SKM-1 (cell line): ENCODE measurements at regions not wholly inside any gene's neighbourhood (a gene's known extent, or its start where the extent isn't known, plus 50 kb on each side); places are given as distances from the start of the nearest gene placed in this dataset.

Experiments used
- DNase-seq: peaks from one replicate; lab custom pipeline; 2025; ENCODE audit not compliant: unreplicated experiment; lab: John Stamatoyannopoulos, UW

GRCh38 chr2:64196963-64197362, 52.7 kb upstream of the PELI1 start:
- no peak for DNase-seq

DNA sequence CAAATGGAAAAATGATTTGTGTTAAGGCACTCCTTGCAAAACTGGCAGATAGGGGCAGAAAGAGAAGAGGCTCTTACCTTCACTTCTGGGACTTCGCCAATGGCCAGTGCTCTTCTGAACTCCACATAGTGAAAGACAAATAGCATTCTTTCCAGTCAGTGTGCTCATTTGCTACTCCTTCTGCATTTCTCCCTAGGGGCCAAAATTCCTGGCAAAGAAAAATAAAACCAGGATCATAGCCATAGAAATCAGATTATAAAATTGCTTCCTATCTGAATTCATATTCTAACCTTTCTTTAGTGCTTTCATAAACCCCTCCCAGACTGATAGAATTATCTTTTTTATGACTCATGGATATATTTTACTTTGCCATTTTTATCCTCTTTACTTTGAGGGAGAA, 56.9 kb upstream of the PELI1 start:
- no peak for DNase-seq

DNA sequence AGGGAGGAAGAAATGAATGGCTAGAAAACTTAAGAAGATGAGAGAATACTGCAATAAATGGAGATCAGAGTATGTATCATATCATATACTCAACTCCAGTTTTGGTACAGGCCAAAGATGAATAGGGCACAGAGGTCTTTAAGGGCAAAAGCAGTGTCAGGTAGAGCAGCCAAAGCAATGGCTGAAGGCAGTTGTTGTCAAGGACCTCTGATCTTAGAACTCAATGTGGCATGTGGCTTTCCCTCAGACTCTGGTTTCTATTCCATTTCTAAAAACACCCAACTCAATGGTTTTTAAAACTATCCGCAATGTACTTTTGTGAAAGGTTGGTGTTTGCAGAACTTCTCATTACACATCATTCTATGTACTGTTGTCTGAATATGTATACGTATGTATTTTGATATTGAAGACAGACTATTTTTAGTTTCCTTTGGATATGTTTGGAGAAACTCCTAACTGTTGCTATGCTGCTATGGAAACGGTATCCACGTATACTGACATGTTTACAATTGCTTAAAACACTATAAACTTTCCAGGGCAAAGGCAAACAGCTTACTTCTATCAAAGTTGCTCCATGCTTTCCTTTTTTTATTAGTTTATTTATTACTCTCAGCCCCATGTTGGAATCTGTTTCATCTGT, 58.1 kb upstream of the PELI1 start:
- DNase-seq, result no peak

DNA sequence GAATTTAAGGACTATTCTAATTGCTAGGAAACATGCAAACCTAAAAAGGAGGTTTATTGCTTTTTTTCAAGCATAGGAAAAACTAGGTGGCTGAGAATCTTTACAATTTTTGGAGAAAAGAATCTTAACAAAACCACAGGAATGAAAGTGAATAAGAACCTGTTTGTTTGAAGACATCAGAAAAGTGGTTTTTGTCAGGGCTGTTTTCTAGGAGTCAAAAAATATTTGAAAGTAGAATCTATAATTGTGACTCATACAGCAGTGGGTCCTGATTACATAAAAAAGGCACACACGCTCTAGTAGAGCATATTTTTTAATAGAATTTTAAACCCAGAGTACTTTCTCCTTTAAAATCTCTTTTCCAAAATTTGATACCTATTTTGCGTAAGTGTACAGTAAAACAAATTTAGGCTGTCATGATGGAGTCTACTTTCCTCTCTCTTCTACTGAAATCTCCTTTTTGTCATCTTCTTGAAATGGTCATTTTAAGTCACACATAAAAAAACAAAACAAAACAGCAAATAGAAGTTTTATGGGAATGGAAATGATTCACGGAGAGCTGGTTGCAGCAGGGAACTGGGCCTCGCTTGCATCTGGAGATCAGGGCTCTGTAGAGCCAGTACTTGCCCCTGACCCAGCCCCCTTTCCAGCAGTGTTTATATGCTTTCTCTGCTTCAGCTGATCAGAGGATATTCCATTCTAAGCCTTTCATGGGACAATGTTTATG, 59.1 kb upstream of the PELI1 start:
- DNase-seq, result no peak

DNA sequence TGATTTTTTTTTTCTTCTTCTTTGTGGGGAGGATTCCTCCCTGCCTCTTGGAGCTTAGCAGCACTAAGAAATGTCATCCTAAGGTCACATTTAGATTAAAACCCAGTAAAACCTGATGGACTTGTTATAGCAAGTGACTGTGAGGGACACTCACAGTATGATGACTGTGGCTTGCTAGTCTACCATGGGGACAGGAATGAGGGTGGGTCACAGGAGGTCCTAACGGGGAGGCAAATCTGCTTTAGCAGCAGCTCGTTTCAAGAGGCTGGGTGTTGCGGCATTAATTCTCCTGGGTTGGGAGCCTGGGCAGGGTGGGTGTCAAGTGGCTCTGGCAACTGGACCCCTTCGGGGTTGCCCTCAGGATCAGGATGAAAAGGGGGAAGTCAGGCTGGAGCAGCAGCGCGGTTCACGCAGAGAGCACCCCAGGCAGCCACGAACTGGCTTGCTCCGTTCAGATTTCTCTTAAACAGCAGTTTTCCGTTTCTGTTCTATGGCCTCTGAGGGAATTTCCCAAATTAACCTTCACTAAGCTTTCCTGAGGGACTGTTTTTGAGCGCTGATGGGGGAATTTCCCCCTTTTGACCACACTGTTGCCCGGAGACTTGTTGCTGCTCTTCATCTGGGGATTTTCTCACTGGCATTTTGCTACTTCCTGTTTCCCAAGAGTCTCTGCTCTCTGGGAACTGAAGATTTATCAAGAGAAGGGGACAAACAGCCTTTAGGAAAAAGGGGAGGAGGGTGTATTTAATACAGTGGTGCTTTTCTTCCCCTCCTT, 59.8 kb upstream of the PELI1 start:
- DNase-seq, result peak; percentile 34

DNA sequence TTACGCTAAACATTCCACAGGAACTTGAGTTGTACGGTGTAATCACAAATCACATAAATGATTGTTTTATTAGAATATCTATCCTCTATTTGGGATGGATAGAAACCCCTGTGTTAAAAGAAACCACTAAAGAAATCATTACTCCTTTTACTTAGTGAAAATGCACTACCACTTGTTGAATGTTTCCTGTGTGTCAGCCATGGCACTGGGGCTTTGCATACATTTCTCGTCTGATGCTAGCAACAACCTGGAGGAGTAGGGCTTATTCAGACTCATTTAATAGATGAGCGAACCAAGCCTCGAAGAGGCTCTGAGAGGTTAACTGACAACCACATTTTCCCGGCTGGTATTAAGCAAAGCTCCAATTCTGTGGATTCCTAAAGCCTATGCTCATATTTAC, 60.5 kb upstream of the PELI1 start:
- no peak for DNase-seq

DNA sequence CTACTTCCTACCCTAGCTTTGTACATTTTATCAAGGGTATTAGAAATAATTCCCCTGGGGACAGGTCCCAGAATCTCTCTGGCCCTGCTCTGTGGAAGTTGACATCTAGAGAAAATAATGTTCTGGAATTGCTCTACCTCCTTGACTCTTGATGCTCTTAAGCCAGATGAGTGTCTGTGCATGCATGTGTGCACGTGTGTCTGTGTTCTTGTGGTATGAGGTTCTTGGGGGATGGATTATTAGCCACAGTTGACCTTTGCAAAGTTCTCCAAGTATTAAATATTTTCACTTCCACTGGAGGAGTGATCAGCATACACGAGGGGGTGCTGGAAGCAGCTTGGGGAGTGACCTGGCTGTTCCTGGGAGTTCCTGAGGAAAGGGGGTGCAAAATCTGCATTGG, 61.2 kb upstream of the PELI1 start:
- no peak for DNase-seq

DNA sequence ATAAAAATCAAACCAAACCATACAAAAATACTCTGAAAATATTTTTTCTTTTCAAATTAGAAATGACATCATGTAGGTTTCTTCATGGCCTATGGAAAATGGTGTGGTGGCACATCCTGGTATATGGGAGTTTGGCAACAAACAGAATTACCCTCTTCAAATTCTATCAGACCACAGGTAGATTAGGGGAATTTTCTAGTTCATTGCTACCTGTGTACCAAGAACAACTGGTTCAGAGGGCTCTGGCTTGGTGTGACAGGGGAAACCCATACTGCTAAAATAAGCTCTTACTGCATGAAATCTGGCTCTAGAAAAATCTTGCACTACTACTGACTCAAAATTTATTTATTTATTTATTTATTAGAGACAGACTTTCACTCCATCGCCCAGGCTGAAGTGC, 63.4 kb upstream of the PELI1 start:
- DNase-seq, result no peak

DNA sequence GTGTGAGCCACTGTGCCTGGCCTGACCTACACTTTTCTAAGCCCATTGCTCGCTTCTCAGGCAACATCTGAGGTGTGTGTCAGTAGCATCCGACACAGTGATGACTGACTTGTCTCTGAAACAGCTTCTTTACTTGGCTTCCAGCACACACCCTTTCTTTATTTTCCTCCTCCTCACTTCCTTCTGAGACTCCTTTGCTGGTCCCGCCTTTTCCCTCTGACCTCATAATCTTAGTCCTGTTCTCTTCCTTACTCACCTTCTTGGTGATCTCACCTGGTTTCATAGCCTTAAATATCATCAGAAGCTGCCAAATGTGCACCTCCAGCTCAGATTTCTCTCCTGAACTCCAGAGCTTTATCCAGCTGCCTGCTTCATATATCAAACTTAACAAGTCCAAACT, 66.6 kb upstream of the PELI1 start:
- DNase-seq, result no peak

DNA sequence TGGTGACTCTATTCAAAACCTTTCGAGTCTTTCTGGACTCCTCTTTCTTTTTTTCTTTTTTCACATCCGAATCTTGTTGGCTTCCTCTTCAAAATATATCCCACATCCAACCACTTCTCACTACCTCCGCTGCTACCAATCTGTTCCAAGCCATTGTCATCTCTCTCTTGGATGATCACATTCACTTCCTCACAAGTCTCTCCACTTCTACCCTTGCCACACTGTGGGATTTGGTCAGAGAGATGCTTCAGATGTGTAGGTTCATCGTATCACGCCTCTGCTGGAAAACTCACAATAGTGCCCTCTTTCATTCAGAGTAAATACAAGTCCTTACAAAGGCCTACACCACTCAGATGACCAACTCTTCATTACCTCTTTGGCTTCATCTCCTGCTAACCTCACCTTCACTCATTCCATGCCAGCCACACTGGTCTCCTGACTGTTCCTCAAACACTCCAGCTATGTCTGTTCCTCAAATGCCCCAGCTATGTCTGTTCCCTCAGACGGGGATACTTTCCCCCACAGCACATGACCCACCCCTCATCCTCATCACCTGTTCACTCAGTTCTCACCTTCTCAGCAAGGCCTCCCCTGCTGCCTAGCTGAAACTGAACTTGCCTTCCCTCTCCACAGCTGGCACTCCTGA, 67.2 kb upstream of the PELI1 start:
- DNase-seq, result no peak

GRCh38 chr2:64212346-64212745, 68.1 kb upstream of the PELI1 start:
- peak; percentile 88 for DNase-seq

GRCh38 chr2:64212801-64213321, 68.6 kb upstream of the PELI1 start:
- peak; percentile 52 for DNase-seq

GRCh38 chr2:64213532-64214275, 69.5 kb upstream of the PELI1 start:
- no peak for DNase-seq

GRCh38 chr2:64214281-64215115, 70.3 kb upstream of the PELI1 start:
- no peak for DNase-seq

DNA sequence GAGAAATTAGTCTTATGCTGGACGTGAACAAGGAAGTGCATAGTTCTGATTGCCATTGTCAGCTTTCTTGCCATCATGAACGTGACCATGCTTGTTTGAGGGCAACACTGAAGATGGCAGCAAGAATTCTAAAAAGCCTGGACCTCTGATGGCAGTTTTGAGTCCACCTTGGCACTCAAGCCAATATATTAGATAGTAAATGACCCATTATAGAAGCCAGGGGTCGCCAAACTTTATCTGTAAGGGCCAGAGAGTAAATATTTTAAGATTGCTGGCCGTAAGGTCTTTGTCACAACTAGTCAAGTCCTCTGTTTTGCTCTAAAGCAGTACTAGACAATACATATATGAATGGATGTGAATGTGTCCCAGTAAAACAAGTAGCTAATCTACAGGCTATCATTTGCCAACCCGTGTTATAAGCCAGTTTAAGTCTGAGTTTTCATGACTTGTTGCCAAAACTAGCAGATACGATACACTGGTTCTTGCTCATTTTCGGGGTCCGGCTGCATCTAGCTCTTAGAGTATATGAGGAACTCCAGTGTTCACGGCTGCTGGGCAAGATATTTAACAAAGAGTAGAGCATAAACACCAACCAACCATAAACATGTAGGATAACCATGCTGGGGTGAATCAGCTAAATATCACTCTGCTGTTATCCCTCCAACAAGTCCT, 73.1 kb upstream of the PELI1 start:
- DNase-seq, result no peak

DNA sequence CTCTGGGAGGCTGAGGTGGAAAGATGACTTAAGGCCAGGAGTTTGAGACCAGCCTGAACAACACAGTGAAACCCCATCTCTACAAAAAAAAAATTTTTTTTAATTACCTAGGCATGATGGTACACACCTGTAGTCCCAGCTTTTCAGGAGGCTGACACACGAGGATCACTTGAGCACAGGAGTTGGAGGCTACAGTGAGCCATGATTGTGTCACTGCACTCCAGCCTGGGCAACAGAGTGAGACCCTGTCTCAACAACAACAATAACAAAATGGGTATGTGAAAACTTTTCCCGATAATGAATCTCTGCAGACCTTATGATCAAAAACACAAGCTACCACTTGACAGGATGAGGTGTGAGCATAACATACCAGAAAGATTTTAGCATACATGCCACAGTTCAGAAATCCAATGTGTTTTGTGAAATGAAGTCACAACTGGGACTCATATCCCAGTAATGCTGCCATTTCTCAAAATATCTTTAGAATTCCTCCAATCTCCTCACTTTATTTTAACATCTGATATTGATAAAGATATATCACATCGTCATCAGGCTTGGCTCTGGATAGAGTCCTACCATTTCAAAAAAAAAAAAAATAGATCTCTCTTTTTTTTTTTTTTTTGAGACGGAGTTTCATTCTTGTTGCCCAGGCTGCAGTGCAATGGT, 74.0 kb upstream of the PELI1 start:
- no peak for DNase-seq

- DNase-seq, result no peak
Measured at GRCh38 chr2:64219149-64219548, 74.9 kb upstream of the PELI1 start.

GRCh38 chr2:64220265-64220664, 76.0 kb upstream of the PELI1 start:
- DNase-seq, result peak; percentile 89
